ENCODE measurements at regions not wholly inside any gene's neighbourhood (a gene's known extent, or its start where the extent isn't known, plus 50 kb on each side); places are given as distances from the start of the nearest gene placed in this dataset.
"Not testable (repeated sequence)": the region's sequence is repeated elsewhere in the genome, so short reads cannot be mapped to it uniquely, and the experiment has no call there.

DNA sequence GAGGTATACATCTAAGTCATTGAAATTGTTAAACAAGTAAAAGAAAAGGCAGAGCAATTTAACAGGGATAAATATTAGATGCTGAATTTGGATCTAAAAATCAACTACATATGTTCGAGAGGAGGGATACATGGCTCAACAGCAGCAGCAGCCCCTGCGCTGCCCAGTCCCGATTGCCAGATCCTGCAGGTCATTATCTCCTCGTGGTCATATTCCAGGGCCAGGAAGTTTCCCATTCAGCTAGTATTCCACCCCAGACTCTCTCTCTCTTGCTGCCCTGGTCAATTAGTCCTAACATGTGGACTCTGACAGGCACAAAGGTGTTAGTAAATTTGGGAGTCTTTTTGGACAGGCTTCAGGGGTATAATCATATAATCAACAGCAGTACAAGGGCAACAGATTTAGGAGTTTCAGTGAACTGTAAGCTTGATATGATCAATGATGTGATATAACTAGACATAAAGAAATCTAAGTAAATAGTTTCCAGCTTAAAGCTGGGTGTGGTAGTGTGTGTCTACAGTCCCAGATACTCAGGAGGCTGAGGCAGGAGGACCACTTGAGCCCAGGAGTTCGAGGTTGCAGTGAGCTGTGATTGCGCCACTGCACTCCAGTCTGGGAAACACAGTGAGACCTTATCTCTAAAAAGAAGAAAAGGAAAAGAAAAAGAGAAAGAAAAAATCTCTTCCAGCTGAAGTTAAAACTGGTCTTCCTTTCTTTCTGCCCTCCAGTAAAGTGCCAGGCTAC lies 96.5 kb upstream of the MED13 start:
- Mint-ChIP-seq H3K27me3 (ENCODE audit: low read depth) (peaks cover 5% of the 10 kb centered on the region), H3K9me3 (no peaks in the 10 kb centered on the region), H3K4me1 (ENCODE audit: low read depth) (peaks cover 9% of the 10 kb centered on the region), H3K27ac (no peak overlapping the region), H3K36me3 (ENCODE audit: insufficient read depth in 2 of 2) (no peaks in the 10 kb centered on the region), H3K4me3 (no peak overlapping the region)
- no peak for DNase-seq
- ATAC-seq (replicated peaks in 1 of 2) = no peak

DNA sequence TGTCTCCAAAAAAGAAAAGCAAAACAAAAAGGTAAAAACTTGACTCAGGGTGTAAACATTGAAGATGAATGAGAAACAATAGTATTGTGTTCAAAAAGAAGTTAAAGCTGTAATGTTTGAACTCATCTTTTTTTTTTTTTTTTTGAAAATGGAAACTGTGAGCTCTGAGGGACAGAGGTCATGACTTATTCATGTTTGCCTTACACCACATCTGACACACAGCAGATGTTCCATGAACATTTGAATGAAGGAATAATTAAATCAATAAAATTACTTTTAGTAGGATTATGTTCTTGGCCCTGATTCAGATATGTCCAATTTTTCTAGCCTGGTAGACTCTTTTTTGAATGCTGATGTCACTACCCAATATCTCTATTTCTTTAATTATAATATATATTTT lies 95.7 kb upstream of the MED13 start:
- Mint-ChIP-seq H3K27me3 (ENCODE audit: low read depth) (peaks cover 5% of the 10 kb centered on the region), H3K4me3 (no peak overlapping the region), H3K27ac (no peak overlapping the region), H3K36me3 (ENCODE audit: insufficient read depth in 2 of 2) (no peaks in the 10 kb centered on the region), H3K4me1 (ENCODE audit: low read depth) (peaks cover 9% of the 10 kb centered on the region), H3K9me3 (no peaks in the 10 kb centered on the region)
- DNase-seq (no peak), ATAC-seq (replicated peaks in 1 of 2) (no peak)

DNA sequence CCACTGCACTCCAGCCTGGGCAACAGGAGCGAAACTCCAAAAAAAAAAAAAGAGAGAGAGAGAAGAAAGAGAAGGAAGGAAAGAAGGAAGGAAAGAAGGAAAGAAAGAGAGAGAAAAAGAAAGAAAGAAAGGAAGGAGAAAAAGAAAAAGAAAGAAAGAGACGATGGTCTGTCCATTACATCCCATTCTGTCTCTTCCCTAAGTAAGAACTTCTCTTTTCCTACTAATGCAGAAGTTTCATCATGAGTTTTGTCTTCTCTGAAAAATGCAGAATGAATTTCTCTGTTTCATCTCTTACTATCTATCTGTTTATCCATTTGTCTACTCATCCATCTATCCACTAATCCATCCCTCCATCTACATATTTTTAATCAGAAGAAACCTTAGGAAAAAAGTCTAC lies 94.9 kb upstream of the MED13 start:
- Mint-ChIP-seq H3K4me1 (ENCODE audit: low read depth) (peaks cover 3% of the 10 kb centered on the region), H3K9me3 (no peaks in the 10 kb centered on the region), H3K36me3 (ENCODE audit: insufficient read depth in 2 of 2) (no peaks in the 10 kb centered on the region), H3K4me3 (no peak overlapping the region), H3K27ac (no peak overlapping the region), H3K27me3 (ENCODE audit: low read depth) (peaks cover 5% of the 10 kb centered on the region)
- no peak for DNase-seq
- ATAC-seq (replicated peaks in 1 of 2) = no peak

DNA sequence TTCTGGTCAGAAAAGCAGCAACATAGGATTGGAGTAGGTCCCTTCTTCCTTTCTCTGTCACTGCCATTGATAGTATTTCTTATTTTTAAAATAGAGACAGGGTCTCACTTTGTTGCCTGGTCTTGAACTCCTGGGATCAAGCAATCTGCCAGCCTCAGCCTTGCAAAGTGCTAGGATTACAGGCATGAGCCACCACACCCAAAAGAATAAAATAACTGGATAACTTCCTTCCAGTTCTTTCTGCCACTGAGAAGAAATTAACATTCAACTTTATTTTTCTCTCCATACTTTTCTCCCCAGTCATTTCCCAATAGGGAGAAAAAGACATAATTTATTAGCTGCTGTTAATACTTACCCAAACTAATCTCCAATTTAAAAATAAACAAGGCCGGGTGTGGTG lies 91.9 kb upstream of the MED13 start:
- H3K4me3 Mint-ChIP-seq = no peak overlapping the region
- H3K36me3 Mint-ChIP-seq (ENCODE audit: insufficient read depth in 2 of 2) = no peaks in the 10 kb centered on the region
- DNase-seq = no peak
- peaks cover 5% of the 10 kb centered on the region for H3K27me3 Mint-ChIP-seq (ENCODE audit: low read depth)
- H3K27ac Mint-ChIP-seq = no peak overlapping the region
- ATAC-seq (replicated peaks in 1 of 2) = no peak
- H3K9me3 Mint-ChIP-seq = no peaks in the 10 kb centered on the region
- H3K4me1 Mint-ChIP-seq (ENCODE audit: low read depth) = no peaks in the 10 kb centered on the region

GRCh38 chr17:62154909-62155308 lies 89.8 kb upstream of the MED13 start:
- Mint-ChIP-seq H3K36me3 (ENCODE audit: insufficient read depth in 2 of 2) (no peaks in the 10 kb centered on the region), H3K27me3 (ENCODE audit: low read depth) (peaks cover 7% of the 10 kb centered on the region), H3K9me3 (no peaks in the 10 kb centered on the region), H3K4me1 (ENCODE audit: low read depth) (no peaks in the 10 kb centered on the region), H3K27ac (no peak overlapping the region), H3K4me3 (no peak overlapping the region)
- ATAC-seq (replicated peaks in 1 of 2) (no peak), DNase-seq (no peak)

- DNase-seq = no peak
- H3K4me1 Mint-ChIP-seq (ENCODE audit: low read depth) = no peaks in the 10 kb centered on the region
- peaks cover 7% of the 10 kb centered on the region for H3K27me3 Mint-ChIP-seq (ENCODE audit: low read depth)
- no peaks in the 10 kb centered on the region for H3K36me3 Mint-ChIP-seq (ENCODE audit: insufficient read depth in 2 of 2)
- H3K9me3 Mint-ChIP-seq = no peaks in the 10 kb centered on the region
- H3K4me3 Mint-ChIP-seq = no peak overlapping the region
- no peak for ATAC-seq (replicated peaks in 1 of 2)
- no peak overlapping the region for H3K27ac Mint-ChIP-seq
These were observed 85.4 kb upstream of the MED13 start for GRCh38 chr17:62150471-62150870.

- DNase-seq = no peak
- no peak overlapping the region for H3K27ac Mint-ChIP-seq
These were observed 84.9 kb upstream of the MED13 start for GRCh38 chr17:62149961-62150360.

DNA sequence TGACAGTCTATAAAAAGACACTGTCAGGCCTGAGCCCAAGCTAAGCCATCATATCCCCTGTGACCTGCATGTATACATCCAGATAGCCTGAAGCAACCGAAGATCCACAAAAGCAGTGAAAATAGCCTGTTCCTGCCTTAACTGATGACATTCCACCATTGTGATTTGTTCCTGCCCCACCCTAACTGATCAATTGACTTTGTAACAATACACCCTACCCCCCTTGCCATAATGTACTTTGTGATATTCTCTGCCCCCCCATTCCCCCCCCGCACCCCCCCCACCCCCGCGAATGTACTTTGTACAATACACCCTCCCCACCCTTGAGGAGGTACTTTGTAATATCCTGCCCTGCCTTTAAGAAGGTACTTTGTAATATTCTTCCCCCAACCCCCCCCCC lies 82.2 kb upstream of the MED13 start:
- Mint-ChIP-seq H3K4me3 (no peak overlapping the region), H3K36me3 (ENCODE audit: insufficient read depth in 2 of 2) (no peaks in the 10 kb centered on the region), H3K9me3 (no peaks in the 10 kb centered on the region), H3K27me3 (ENCODE audit: low read depth) (peaks cover 7% of the 10 kb centered on the region), H3K27ac (no peak overlapping the region), H3K4me1 (ENCODE audit: low read depth) (no peaks in the 10 kb centered on the region)
- no peak for ATAC-seq (replicated peaks in 1 of 2)
- no peak for DNase-seq

More at GRCh38 chr17:62149961-62150360, 84.9 kb upstream of the MED13 start:
- ATAC-seq (replicated peaks in 1 of 2) = no peak
- Mint-ChIP-seq H3K27me3 (ENCODE audit: low read depth) (peaks cover 7% of the 10 kb centered on the region), H3K4me3 (no peak overlapping the region), H3K4me1 (ENCODE audit: low read depth) (no peaks in the 10 kb centered on the region), H3K9me3 (no peaks in the 10 kb centered on the region), H3K36me3 (ENCODE audit: insufficient read depth in 2 of 2) (no peaks in the 10 kb centered on the region)

- H3K4me3 Mint-ChIP-seq = no peak overlapping the region
- H3K4me1 Mint-ChIP-seq (ENCODE audit: low read depth) = no peaks in the 10 kb centered on the region
- DNase-seq = no peak
- ATAC-seq (replicated peaks in 1 of 2) = no peak
- no peaks in the 10 kb centered on the region for H3K9me3 Mint-ChIP-seq
- no peak overlapping the region for H3K27ac Mint-ChIP-seq
- H3K27me3 Mint-ChIP-seq (ENCODE audit: low read depth) = peaks cover 34% of the 10 kb centered on the region
- H3K36me3 Mint-ChIP-seq (ENCODE audit: insufficient read depth in 2 of 2) = no peaks in the 10 kb centered on the region
These were observed 75.8 kb upstream of the MED13 start for GRCh38 chr17:62140836-62141235.

DNA sequence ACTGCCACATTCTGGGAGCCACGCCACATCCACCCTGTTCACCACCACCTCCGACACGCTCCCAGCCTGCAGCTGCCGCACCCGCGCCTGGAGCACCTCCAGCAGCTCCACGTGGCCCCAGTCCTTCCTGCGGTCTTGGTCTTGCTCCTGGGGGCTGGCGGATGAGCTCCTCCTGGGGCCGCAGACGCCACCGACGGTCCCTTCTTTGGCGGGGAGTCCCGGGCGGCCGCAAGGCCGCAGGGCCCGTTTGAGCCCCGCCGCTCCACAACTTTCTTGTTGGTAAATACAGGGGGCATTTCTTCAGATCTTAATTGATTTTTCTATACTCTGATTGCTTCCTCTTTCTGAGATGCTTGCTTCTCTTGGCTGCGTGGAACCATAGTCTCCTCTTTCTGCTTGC lies 75.3 kb upstream of the MED13 start:
- Mint-ChIP-seq H3K36me3 (ENCODE audit: insufficient read depth in 2 of 2) (no peaks in the 10 kb centered on the region), H3K4me1 (ENCODE audit: low read depth) (no peaks in the 10 kb centered on the region), H3K9me3 (no peaks in the 10 kb centered on the region), H3K4me3 (peak overlapping the region in 1 of 2 donors; percentile 20), H3K27ac (no peak overlapping the region), H3K27me3 (ENCODE audit: low read depth) (peaks cover 37% of the 10 kb centered on the region)
- DNase-seq (no peak), ATAC-seq (replicated peaks in 1 of 2) (no peak)

DNA sequence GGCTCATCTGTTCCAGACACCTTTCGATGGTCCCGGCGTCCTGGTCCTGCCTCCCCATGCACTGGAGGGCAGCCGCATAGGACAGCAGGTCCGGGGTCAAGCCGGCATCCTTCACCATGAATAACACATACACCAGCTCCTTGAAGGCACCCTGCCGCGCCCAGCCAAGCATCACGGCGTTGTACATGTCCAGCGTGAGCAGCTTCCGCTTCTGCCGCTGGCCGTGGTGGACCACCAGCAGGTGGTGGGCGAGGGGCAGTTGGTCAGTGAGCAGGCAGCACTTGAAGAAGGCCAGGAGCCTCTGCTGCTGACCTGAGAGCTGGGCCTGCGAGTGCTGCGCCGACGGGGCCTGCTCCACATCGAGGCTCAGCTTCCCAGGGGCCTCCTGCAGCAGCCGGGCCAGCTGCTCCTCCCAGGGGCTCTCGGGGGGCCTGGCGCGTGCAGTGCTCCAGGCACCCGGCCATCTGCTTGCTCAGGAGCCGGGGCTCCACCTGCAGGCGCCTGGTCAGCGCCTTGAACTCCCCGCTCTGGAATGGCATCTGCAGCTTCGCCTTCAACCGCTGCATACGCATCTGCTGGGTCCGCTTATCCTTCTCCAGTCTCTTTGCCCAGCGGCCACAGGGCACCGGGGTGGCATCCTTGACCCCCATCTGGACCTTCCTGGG lies 74.7 kb upstream of the MED13 start:
- not testable (repeated sequence) for H3K9me3 Mint-ChIP-seq; H3K27ac Mint-ChIP-seq; DNase-seq; H3K36me3 Mint-ChIP-seq (ENCODE audit: insufficient read depth in 2 of 2); ATAC-seq (replicated peaks in 1 of 2); H3K4me1 Mint-ChIP-seq (ENCODE audit: low read depth)
- Mint-ChIP-seq H3K27me3 (ENCODE audit: low read depth) (peaks cover 37% of the 10 kb centered on the region), H3K4me3 (peak overlapping the region in 1 of 2 donors; percentile 20)

GRCh38 chr17:62139141-62139540 lies 74.1 kb upstream of the MED13 start:
- ATAC-seq (replicated peaks in 1 of 2) = peak in 1 of 2 donors; percentile 20
- Mint-ChIP-seq H3K9me3 (no peaks in the 10 kb centered on the region), H3K4me3 (peak overlapping the region in 1 of 2 donors; percentile 73), H3K36me3 (ENCODE audit: insufficient read depth in 2 of 2) (no peaks in the 10 kb centered on the region), H3K4me1 (ENCODE audit: low read depth) (no peaks in the 10 kb centered on the region), H3K27ac (no peak overlapping the region), H3K27me3 (ENCODE audit: low read depth) (peaks cover 44% of the 10 kb centered on the region)
- no peak for DNase-seq

GRCh38 chr17:62138676-62139121 lies 73.6 kb upstream of the MED13 start:
- H3K36me3 Mint-ChIP-seq (ENCODE audit: insufficient read depth in 2 of 2); H3K27ac Mint-ChIP-seq; H3K9me3 Mint-ChIP-seq; H3K4me1 Mint-ChIP-seq (ENCODE audit: low read depth): not testable (repeated sequence)
- ATAC-seq (replicated peaks in 1 of 2) (peak; percentile 53 to 67), DNase-seq (peak; percentile 11 to 30)
- Mint-ChIP-seq H3K4me3 (peak overlapping the region; percentile 51 to 73), H3K27me3 (ENCODE audit: low read depth) (peaks cover 44% of the 10 kb centered on the region)

Measured in activated T-cell treated with anti-CD3 and anti-CD28 coated beads, Interleukin-2, amount 50 U/mL, for 72 hours (primary cell).